Sigmoid colon (tissue), 6 donors: ENCODE measurements at regions not wholly inside any gene's neighbourhood (a gene's known extent, or its start where the extent isn't known, plus 50 kb on each side); places are given as distances from the start of the nearest gene placed in this dataset.
A peak's percentile ranks its signal among the peaks of the same experiment; 100 is the strongest.

Experiments
- DNase-seq: peaks from one replicate; pipeline ENCODE4 v3.0.0-alpha.2; 2019
- H3K27ac ChIP-seq, 4 donors: fragments of 200-600 bp; sonication (generic); one replicate each; pipeline ENCODE4 v1.5.1; 2016 to 2019; ENCODE audit warnings: mild to moderate bottlenecking in 1 of 4
- H3K27me3 ChIP-seq, 3 donors: fragments of 200-600 bp; sonication (generic); one replicate each; pipeline ENCODE4 v1.5.1; 2019; ENCODE audit warnings: mild to moderate bottlenecking in 1 of 3
- H3K36me3 ChIP-seq, 4 donors: fragments of 200-600 bp; sonication (generic); one replicate each; pipeline ENCODE4 v1.5.1; 2016 to 2019
- H3K4me1 ChIP-seq, 4 donors: fragments of 200-600 bp; sonication (generic); one replicate each; pipeline ENCODE4 v1.5.1; 2017 to 2019
- H3K4me3 ChIP-seq, 4 donors: fragments of 200-600 bp; sonication (generic); one replicate each; pipeline ENCODE4 v1.5.1; 2017 to 2019; ENCODE audit warnings: mild to moderate bottlenecking in 2 of 4, moderate library complexity in 1 of 4
- H3K9me3 ChIP-seq, 4 donors: fragments of 200-600 bp in 3 of 4; sonication (generic) in 3 of 4; one replicate each; pipeline versions ENCODE4 v1.5.1 to v1.6.1; 2013 to 2019
- EP300 ChIP-seq, 4 donors: sonication (generic); formaldehyde crosslinking; IDR thresholded peaks; one replicate each; pipeline ENCODE4 v1.6.1; 2017; ENCODE audit warnings: antibody characterized with exemption in 4 of 4
- POLR2A ChIP-seq, 2 donors: fragments of 450-650 bp; IDR thresholded peaks; one replicate each; pipeline ENCODE4 v1.6.1; 2016; ENCODE audit warnings: antibody characterized with exemption in 2 of 2, mild to moderate bottlenecking in 2 of 2, moderate library complexity in 2 of 2
- POLR2AphosphoS5 ChIP-seq, 4 donors: sonication (generic); formaldehyde crosslinking; IDR thresholded peaks; one replicate each; pipeline ENCODE4 v1.6.1; 2017; ENCODE audit warnings: antibody characterized with exemption in 4 of 4
- WGBS, 2 donors: extraction: QIAGEN DNeasy Blood & Tissue Kit; methylation state at CpG; one replicate each; pipeline ENCODE4 v1.1.7; 2013; 5-methylcytosine and 5-hydroxymethylcytosine counted together
- intact Hi-C: fragments of 100-400 bp; cut with DNase I; formaldehyde crosslinking; loops from one replicate; pipeline ENCODE4 v1.15.1; 2023
- TF ChIP-seq, protein P1 (sequence below), 4 experiments: fragments of 450-650 bp in 3 of 4; fragments of 200-600 bp in 1 of 4; IDR thresholded peaks; one replicate each; pipeline ENCODE4 v1.5.1; 2016 to 2019; ENCODE audit warnings: antibody characterized with exemption in 4 of 4, mild to moderate bottlenecking in 3 of 4, moderate library complexity in 2 of 4
- donor health status: healthy with polysubstance abuse.
- donor health status: healthy.

DNA sequence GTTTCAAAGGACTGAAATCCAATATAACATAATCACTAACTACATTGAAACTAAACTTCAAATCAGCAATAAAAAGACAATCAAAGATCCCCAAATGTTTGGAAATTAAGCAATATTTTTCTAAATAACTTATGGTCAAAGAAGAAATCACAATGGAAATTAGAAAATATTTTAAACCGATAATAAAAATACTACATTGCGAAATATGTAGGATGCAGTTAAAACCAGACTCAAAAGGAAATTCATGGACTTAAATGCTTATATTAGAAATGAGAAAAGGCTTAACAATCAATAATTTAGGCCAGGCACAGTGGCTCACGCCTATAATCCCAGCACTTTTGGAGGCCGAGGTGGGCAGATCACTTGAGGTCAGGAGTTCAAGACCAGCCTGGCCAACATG is 79.0 kb upstream of the HAAO start:
- Histone ChIP-seq H3K27ac (no peak overlapping the region), H3K4me3 (no peak overlapping the region), H3K9me3 (peaks cover 0 to 2% (median 0%) of the 10 kb centered on the region in 4 donors), H3K27me3 (no peaks in the 10 kb centered on the region), H3K4me1 (peaks cover 0 to 40% (median 32%) of the 10 kb centered on the region in 4 donors), H3K36me3 (no peaks in the 10 kb centered on the region)
- 87 to 92% methylated on average over 4 of the region's 4 CpGs for WGBS, 2 donors
- intact Hi-C loops: no loop called here
- TF ChIP-seq POLR2A (IDR thresholded peaks at IDR 0.05) (no peak), POLR2AphosphoS5 (IDR thresholded peaks at IDR 0.05) (no peak), EP300 (IDR thresholded peaks at IDR 0.05) (no peak)
- TF ChIP-seq, protein P1, sequence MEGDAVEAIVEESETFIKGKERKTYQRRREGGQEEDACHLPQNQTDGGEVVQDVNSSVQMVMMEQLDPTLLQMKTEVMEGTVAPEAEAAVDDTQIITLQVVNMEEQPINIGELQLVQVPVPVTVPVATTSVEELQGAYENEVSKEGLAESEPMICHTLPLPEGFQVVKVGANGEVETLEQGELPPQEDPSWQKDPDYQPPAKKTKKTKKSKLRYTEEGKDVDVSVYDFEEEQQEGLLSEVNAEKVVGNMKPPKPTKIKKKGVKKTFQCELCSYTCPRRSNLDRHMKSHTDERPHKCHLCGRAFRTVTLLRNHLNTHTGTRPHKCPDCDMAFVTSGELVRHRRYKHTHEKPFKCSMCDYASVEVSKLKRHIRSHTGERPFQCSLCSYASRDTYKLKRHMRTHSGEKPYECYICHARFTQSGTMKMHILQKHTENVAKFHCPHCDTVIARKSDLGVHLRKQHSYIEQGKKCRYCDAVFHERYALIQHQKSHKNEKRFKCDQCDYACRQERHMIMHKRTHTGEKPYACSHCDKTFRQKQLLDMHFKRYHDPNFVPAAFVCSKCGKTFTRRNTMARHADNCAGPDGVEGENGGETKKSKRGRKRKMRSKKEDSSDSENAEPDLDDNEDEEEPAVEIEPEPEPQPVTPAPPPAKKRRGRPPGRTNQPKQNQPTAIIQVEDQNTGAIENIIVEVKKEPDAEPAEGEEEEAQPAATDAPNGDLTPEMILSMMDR (IDR thresholded peaks at IDR 0.05): no peak
- no peak for DNase-seq

DNA sequence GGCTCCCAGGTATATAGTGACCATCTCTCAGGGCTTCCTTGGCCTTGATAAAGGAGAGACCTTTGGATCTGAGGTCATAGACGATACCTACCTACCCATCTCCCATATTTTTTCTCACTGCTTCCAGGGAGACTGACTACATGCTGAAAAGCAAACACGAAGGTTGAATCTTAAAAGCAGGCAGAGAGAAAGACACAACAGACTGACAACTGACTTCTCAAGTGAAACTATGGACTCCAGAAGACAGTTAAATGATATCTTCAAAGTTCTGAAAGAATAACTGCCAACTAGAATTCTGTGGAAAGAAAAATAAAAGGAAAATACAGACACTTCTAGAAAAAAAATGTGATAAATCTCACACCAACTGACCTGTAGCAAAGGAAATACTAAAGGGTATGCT is 76.5 kb upstream of the HAAO start:
- no peak for TF ChIP-seq POLR2A (IDR thresholded peaks at IDR 0.05)
- TF ChIP-seq, protein P1 (IDR thresholded peaks at IDR 0.05): no peak
- no peak for TF ChIP-seq POLR2AphosphoS5 (IDR thresholded peaks at IDR 0.05)
- TF ChIP-seq EP300 (IDR thresholded peaks at IDR 0.05): no peak
- no peak for DNase-seq
- no peak overlapping the region for H3K27ac ChIP-seq
- no peaks in the 10 kb centered on the region for H3K27me3 ChIP-seq
- H3K4me1 ChIP-seq: peaks cover 0 to 27% (median 21%) of the 10 kb centered on the region in 4 donors
- H3K9me3 ChIP-seq: peaks cover 0 to 2% (median 0%) of the 10 kb centered on the region in 4 donors
- intact Hi-C loops: no loop called here
- WGBS, 2 donors: 94 to 96% methylated on average over 2 of the region's 2 CpGs
- H3K36me3 ChIP-seq: no peaks in the 10 kb centered on the region
- no peak overlapping the region for H3K4me3 ChIP-seq

GRCh38 chr2:42868096-42868495 is 75.7 kb upstream of the HAAO start:
- Histone ChIP-seq H3K4me1 (peaks cover 0 to 23% (median 20%) of the 10 kb centered on the region in 4 donors), H3K27me3 (no peaks in the 10 kb centered on the region), H3K9me3 (peaks cover 0 to 2% (median 0%) of the 10 kb centered on the region in 4 donors), H3K4me3 (no peak overlapping the region), H3K27ac (peak overlapping the region in 2 of 4 donors; percentile 75 to 85), H3K36me3 (no peaks in the 10 kb centered on the region)
- TF ChIP-seq POLR2AphosphoS5 (IDR thresholded peaks at IDR 0.05) (no peak), EP300 (IDR thresholded peaks at IDR 0.05) (no peak), POLR2A (IDR thresholded peaks at IDR 0.05) (no peak)
- TF ChIP-seq, protein P1 (IDR thresholded peaks at IDR 0.05): no peak
- intact Hi-C loops: no loop called here
- WGBS, 2 donors: 97 to 98% methylated on average over 3 of the region's 3 CpGs
- no peak for DNase-seq

DNA sequence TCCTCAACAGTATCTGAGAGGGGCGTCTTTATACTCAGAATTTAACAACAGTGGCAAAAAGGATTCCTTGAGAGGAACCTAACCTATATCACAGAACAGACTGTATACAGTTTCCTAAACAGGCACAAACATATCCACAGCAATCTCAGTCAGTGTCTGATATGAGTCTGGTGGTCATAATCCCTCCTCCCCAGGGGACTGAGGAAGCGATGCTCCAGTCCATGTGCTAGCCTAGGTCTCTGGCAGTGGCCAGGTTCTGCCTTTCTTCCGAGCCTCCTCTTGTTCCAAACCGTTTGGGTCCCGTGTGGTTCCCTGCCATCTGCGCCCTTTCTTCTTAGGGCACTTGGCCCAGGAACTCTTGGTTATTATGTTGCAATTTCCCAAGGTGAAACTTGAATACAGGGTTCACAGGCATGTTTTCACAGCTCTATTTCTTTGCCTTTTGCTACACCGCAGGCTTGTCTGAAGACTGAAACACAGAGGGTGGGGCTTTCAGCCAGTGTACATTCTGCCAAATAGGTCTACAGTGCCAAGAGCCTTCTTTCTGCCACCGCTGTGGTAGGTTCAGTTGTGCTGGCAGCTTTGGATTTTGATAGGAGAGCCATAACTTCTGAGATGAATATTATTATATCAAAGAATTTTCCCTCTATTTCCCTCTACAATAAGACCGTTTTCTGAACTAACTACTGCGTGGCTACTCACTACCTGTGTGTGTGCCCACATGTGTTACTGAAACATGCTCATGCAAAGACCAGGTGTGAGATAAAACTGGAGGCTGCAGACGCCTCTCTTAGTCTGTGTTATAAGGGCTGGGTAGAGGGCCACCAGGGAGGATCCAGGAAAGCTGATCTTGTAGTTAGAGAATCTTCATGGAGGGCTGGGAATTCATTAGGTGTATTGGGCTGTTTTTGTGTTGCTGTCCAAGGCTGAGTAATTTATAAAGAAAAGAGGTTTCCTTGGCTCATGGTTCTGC is 75.0 kb upstream of the HAAO start:
- no peak for TF ChIP-seq POLR2AphosphoS5 (IDR thresholded peaks at IDR 0.05)
- TF ChIP-seq, protein P1 (IDR thresholded peaks at IDR 0.05): no peak
- TF ChIP-seq POLR2A (IDR thresholded peaks at IDR 0.05): no peak
- TF ChIP-seq EP300 (IDR thresholded peaks at IDR 0.05): no peak
- 89 to 90% methylated on average over 11 of the region's 11 CpGs for WGBS, 2 donors

More for the DNA sequence above, 75.0 kb upstream of the HAAO start:
- Histone ChIP-seq H3K27ac (peak overlapping the region; percentile 52 to 85 (median 73)), H3K4me3 (no peak overlapping the region), H3K27me3 (no peaks in the 10 kb centered on the region), H3K36me3 (no peaks in the 10 kb centered on the region), H3K4me1 (peaks cover 0 to 23% (median 20%) of the 10 kb centered on the region in 4 donors), H3K9me3 (peaks cover 0 to 2% (median 0%) of the 10 kb centered on the region in 4 donors)
- DNase-seq: no peak
- intact Hi-C loops: no loop called here
